IMR-90 (cell line): ENCODE measurements at regions not wholly inside any gene's neighbourhood (a gene's known extent, or its start where the extent isn't known, plus 50 kb on each side); places are given as distances from the start of the nearest gene placed in this dataset.

Experiments used
- ATAC-seq: fragments of 200-7000 bp; cut with Tn5 transposase; 2 replicates; pipeline ENCODE4 v1.9.1; 2020; ENCODE audit warnings: low read depth, mild to moderate bottlenecking, moderate library complexity
- BruUV-seq: library from RNA; stranded (reverse); fragments of 400-500 nt; replicated peaks from 2 replicates; lab custom pipeline; 2021; lab: Mats Ljungman, UMichigan
- CTCF ChIA-PET: fragments of 300-600 bp; formaldehyde crosslinking; extraction: SDS; loops from one replicate; lab custom pipeline; 2021; ENCODE audit warnings: antibody characterized with exemption; lab: Yijun Ruan, JAX
- POLR2A ChIA-PET: fragments of 300-600 bp; sonication (Branson Sonifier 250); formaldehyde crosslinking; loops from one replicate; lab custom pipeline; 2022; ENCODE audit warnings: antibody characterized with exemption; ENCODE audit not compliant: unreplicated experiment; lab: Charles Lee
- DNase-seq: peaks from one replicate; pipeline ENCODE4 v3.0.0; 2013
- H2AFZ ChIP-seq: replicated peaks from 2 replicates; pipeline ENCODE3; 2013; ENCODE audit warnings: low read length, mild to moderate bottlenecking; ENCODE audit not compliant: poor library complexity
- H2AK5ac ChIP-seq: 2 replicates; pipeline ENCODE4 v1.6.1; 2013; ENCODE audit warnings: low read depth, low read length, inconsistent platforms
- H2AK9ac ChIP-seq: replicated peaks from 2 replicates; pipeline ENCODE3; 2013; ENCODE audit warnings: mild to moderate bottlenecking, low read depth, low read length, moderate library complexity; ENCODE audit not compliant: poor library complexity
- H2BK120ac ChIP-seq: 2 replicates; pipeline ENCODE4 v1.6.1; 2013; ENCODE audit warnings: low read depth, low read length, inconsistent platforms
- H2BK15ac ChIP-seq: 3 replicates; pipeline ENCODE4 v1.6.1; 2013; ENCODE audit warnings: low read depth, low read length, inconsistent platforms
- H2BK20ac ChIP-seq: 2 replicates; pipeline ENCODE4 v1.6.1; 2013; ENCODE audit warnings: low read depth, mild to moderate bottlenecking, inconsistent platforms, low read length, moderate library complexity
- H2BK5ac ChIP-seq: 2 replicates; pipeline ENCODE4 v1.6.1; 2013; ENCODE audit warnings: mild to moderate bottlenecking, low read depth, low read length, inconsistent platforms; ENCODE audit not compliant: poor library complexity, severe bottlenecking
- H3K14ac ChIP-seq: replicated peaks from 2 replicates; pipeline ENCODE4 v1.6.1; 2013; ENCODE audit warnings: low read depth, low read length, inconsistent platforms
- H3K18ac ChIP-seq: 2 replicates; pipeline ENCODE4 v1.6.1; 2013; ENCODE audit warnings: low read depth, low read length, control low read depth
- H3K23ac ChIP-seq: 2 replicates; pipeline ENCODE4 v1.6.1; 2013; ENCODE audit warnings: low read depth, low read length, inconsistent platforms
- H3K27ac ChIP-seq: 2 replicates; pipeline ENCODE4 v1.5.1; 2013; ENCODE audit warnings: mild to moderate bottlenecking, control low read depth, low read length; ENCODE audit not compliant: insufficient read depth
- H3K27me3 ChIP-seq: 2 replicates; pipeline ENCODE4 v1.6.1; 2013; ENCODE audit warnings: low read length; ENCODE audit not compliant: control insufficient read depth, insufficient read depth
- H3K36me3 ChIP-seq: 2 replicates; pipeline ENCODE4 v1.6.1; 2013; ENCODE audit warnings: low read length, mixed read lengths; ENCODE audit not compliant: control insufficient read depth, insufficient read depth
- H3K4ac ChIP-seq: 2 replicates; pipeline ENCODE4 v1.6.1; 2013; ENCODE audit warnings: low read depth, low read length, inconsistent platforms
- H3K4me1 ChIP-seq: 2 replicates; pipeline ENCODE4 v1.6.1; 2013; ENCODE audit warnings: low read length, mixed read lengths; ENCODE audit not compliant: control insufficient read depth, insufficient read depth
- H3K4me2 ChIP-seq: 2 replicates; pipeline ENCODE4 v1.6.1; 2013; ENCODE audit warnings: low read depth, mild to moderate bottlenecking, control low read depth, low read length, moderate library complexity
- H3K4me3 ChIP-seq: 2 replicates; pipeline ENCODE4 v1.5.1; 2013; ENCODE audit warnings: low read depth, mild to moderate bottlenecking, control low read depth, low read length, moderate library complexity; ENCODE audit not compliant: insufficient read depth
- H3K56ac ChIP-seq: 2 replicates; pipeline ENCODE4 v1.6.1; 2013; ENCODE audit warnings: low read length, inconsistent platforms; ENCODE audit not compliant: insufficient read depth; ENCODE audit errors: extremely low read depth
- H3K79me1 ChIP-seq, 2 experiments: 2 replicates each; pipeline ENCODE4 v1.6.1; 2013; ENCODE audit warnings: low read length in 2 of 2, inconsistent platforms in 1 of 2, low read depth in 1 of 2
- H3K9ac ChIP-seq: 2 replicates; pipeline ENCODE4 v1.6.1; 2013; ENCODE audit warnings: low read depth, low read length, control low read depth
- H3K9me1 ChIP-seq: 2 replicates; pipeline ENCODE4 v1.6.1; 2013; ENCODE audit warnings: low read length, inconsistent platforms; ENCODE audit not compliant: insufficient read depth
- H3K9me3 ChIP-seq: 2 replicates; pipeline ENCODE4 v1.6.1; 2013; ENCODE audit warnings: low read length; ENCODE audit not compliant: control insufficient read depth, insufficient read depth
- H4K20me1 ChIP-seq: 2 replicates; pipeline ENCODE4 v1.6.1; 2013; ENCODE audit warnings: low read length, inconsistent platforms; ENCODE audit not compliant: insufficient read depth
- H4K5ac ChIP-seq: 2 replicates; pipeline ENCODE4 v1.6.1; 2013; ENCODE audit warnings: mild to moderate bottlenecking, low read depth, low read length, control low read depth
- H4K8ac ChIP-seq, 2 experiments: 2 replicates each; pipeline ENCODE4 v1.6.1; 2013; ENCODE audit warnings: low read depth in 2 of 2, low read length in 2 of 2, control low read depth in 1 of 2, inconsistent platforms in 1 of 2
- H4K91ac ChIP-seq: 2 replicates; pipeline ENCODE4 v1.6.1; 2013; ENCODE audit warnings: low read depth, low read length, inconsistent platforms; ENCODE audit not compliant: insufficient read depth
- CEBPB ChIP-seq: IDR thresholded peaks from 2 replicates; pipeline ENCODE4 v1.6.1; 2012; ENCODE audit warnings: low read depth, low read length, improper control_type of control experiment
- RFX5 ChIP-seq: IDR thresholded peaks from 2 replicates; pipeline ENCODE4 v1.8.0; 2012; ENCODE audit warnings: low read depth, mild to moderate bottlenecking, low read length, moderate library complexity
- WGBS, 2 experiments: methylation state at CpG; one replicate each; pipeline versions ENCODE4 v1.1.5 to v1.1.7; 2013; ENCODE audit warnings: missing lambda C conversion rate in 2 of 2; ENCODE audit not compliant: insufficient read length in 1 of 2; ENCODE audit errors: extremely low coverage in 2 of 2; 5-methylcytosine and 5-hydroxymethylcytosine counted together
- dilution Hi-C: fragments of 300-500 bp; cut with HindIII; formaldehyde crosslinking; loops from one replicate; pipeline ENCODE4 v1.14.3; 2018; ENCODE audit warnings: low sequenced_read_pairs; ENCODE audit not compliant: unreplicated experiment
- in situ Hi-C: fragments of 300-500 bp; cut with MboI; formaldehyde crosslinking; loops from 3 replicates; pipeline ENCODE4 v1.14.3; 2019; ENCODE audit warnings: low sequenced_read_pairs, inconsistent platforms, mixed read lengths
- intact Hi-C: fragments of 100-400 bp; cut with micrococcal nuclease; formaldehyde crosslinking; loops from 2 replicates; pipeline ENCODE4 v1.10.0; 2022
- TF ChIP-seq, protein P1 (sequence below): conservative IDR thresholded peaks from 2 replicates; pipeline ENCODE4 v1.5.1; 2012; ENCODE audit warnings: mild to moderate bottlenecking, low read depth, low read length, improper control_type of control experiment

DNA sequence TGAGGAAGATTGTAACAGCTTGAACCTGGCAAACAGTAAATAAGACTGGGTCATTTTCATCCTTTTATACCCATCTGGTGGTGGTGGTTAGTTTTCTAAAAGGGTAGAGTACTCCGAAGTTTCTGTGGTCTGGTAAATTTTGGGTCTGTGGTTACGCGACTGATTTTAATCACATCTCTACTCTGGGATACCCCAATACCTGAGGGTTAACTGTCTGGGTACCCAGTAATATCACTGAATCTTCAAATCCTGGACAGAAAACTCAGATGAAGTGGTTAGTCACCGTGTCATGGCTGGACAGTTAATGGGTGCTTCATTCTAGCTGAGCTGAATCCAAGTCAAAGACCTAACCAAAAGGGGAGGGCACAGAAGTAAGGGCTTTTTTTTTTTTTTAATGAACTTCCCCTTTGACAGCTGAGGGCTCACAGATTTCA is 474.2 kb downstream of the GADD45G start:
- Histone ChIP-seq H3K4me1 (no peaks in the 10 kb centered on the region), H3K36me3 (no peaks in the 10 kb centered on the region), H3K27ac (no peak overlapping the region), H3K14ac (no peak overlapping the region), H4K5ac (no peak overlapping the region), H2BK120ac (no peak overlapping the region), H3K23ac (no peak overlapping the region), H3K4me2 (no peak overlapping the region), H3K56ac (no peak overlapping the region), H2AFZ (no peak overlapping the region), H3K9ac (no peak overlapping the region), H4K91ac (no peak overlapping the region), H2BK5ac (no peak overlapping the region), H3K4me3 (no peak overlapping the region), H3K4ac (no peak overlapping the region), H4K8ac (no peak overlapping the region), H2BK15ac (no peak overlapping the region), H3K27me3 (peaks cover 4% of the 10 kb centered on the region; the same call in 1 of the 2 replicates), H3K9me1 (no peaks in the 10 kb centered on the region), H3K79me1 (no peaks in the 10 kb centered on the region), H2AK9ac (no peak overlapping the region), H2BK20ac (no peak overlapping the region), H3K9me3 (no peaks in the 10 kb centered on the region), H3K18ac (no peak overlapping the region), H4K20me1 (no peaks in the 10 kb centered on the region), H2AK5ac (no peak overlapping the region)
- BruUV-seq, result no TSS peak
- POLR2A ChIA-PET, result no interaction called here
- dilution Hi-C loops (no loop called here), in situ Hi-C loops (no loop called here), intact Hi-C loops (no loop called here)
- CTCF ChIA-PET, result no interaction called here
- TF ChIP-seq, protein P1, sequence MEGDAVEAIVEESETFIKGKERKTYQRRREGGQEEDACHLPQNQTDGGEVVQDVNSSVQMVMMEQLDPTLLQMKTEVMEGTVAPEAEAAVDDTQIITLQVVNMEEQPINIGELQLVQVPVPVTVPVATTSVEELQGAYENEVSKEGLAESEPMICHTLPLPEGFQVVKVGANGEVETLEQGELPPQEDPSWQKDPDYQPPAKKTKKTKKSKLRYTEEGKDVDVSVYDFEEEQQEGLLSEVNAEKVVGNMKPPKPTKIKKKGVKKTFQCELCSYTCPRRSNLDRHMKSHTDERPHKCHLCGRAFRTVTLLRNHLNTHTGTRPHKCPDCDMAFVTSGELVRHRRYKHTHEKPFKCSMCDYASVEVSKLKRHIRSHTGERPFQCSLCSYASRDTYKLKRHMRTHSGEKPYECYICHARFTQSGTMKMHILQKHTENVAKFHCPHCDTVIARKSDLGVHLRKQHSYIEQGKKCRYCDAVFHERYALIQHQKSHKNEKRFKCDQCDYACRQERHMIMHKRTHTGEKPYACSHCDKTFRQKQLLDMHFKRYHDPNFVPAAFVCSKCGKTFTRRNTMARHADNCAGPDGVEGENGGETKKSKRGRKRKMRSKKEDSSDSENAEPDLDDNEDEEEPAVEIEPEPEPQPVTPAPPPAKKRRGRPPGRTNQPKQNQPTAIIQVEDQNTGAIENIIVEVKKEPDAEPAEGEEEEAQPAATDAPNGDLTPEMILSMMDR, result no peak
- no peak for TF ChIP-seq RFX5
- no peak for TF ChIP-seq CEBPB
- no CpG with 5 or more reads among the region's 4 CpGs for WGBS, 2 experiments
- no peak for DNase-seq
- ATAC-seq, result no peak
